GM12878 (cell line): ENCODE measurements at regions not wholly inside any gene's neighbourhood (a gene's known extent, or its start where the extent isn't known, plus 50 kb on each side); places are given as distances from the start of the nearest gene placed in this dataset.

Experiments used
- ATAC-seq: fragments of 200-7000 bp; cut with Tn5 transposase; 3 replicates; pipeline ENCODE4 v1.9.1; 2020; ENCODE audit warnings: mild to moderate bottlenecking, moderate library complexity
- BruUV-seq: library from RNA; stranded (reverse); fragments of 400-500 nt; replicated peaks from 2 replicates; lab custom pipeline; 2021; lab: Mats Ljungman, UMichigan
- CTCF ChIA-PET: fragments of 300-600 bp; sonication (Branson Sonifier 250); formaldehyde crosslinking; extraction: SDS; loops from one replicate; lab custom pipeline; 2021; ENCODE audit warnings: inconsistent platforms; lab: Yijun Ruan, JAX
- POLR2A ChIA-PET: fragments of 350-600 bp; formaldehyde crosslinking; extraction: SDS; loops from one replicate; lab custom pipeline; 2021; ENCODE audit warnings: inconsistent platforms; lab: Charles Lee
- RAD21 ChIA-PET: fragments of 300-600 bp; sonication (Branson Sonifier 250); formaldehyde crosslinking; loops from one replicate; lab custom pipeline; 2023; ENCODE audit warnings: antibody characterized with exemption; ENCODE audit not compliant: unreplicated experiment; lab: Charles Lee
- SMC1A ChIA-PET: fragments of 300-600 bp; sonication (Branson Sonifier 250); formaldehyde crosslinking; loops from one replicate; lab custom pipeline; 2023; ENCODE audit not compliant: unreplicated experiment, uncharacterized antibody; lab: Charles Lee
- DNase-seq: peaks from one replicate; pipeline ENCODE4 v3.0.0-alpha.2; 2011; ENCODE audit warnings: low read depth, low spot score
- FAIRE-seq: peaks from 3 replicates; lab custom pipeline; 2011; peaks lifted over from hg19 to GRCh38; lab: Jason Lieb, UNC
- H2AFZ ChIP-seq: 2 replicates; pipeline ENCODE4 v1.6.0; 2011; ENCODE audit warnings: low read depth, low read length, control low read depth; ENCODE audit not compliant: control insufficient read depth
- H3K27ac ChIP-seq: 2 replicates; pipeline ENCODE4 v1.5.1; 2011; ENCODE audit warnings: control low read depth; ENCODE audit not compliant: control insufficient read depth, insufficient read depth
- H3K27me3 ChIP-seq, 2 experiments: replicated peaks in 1 of 2; 2 replicates each; pipeline versions ENCODE4 v1.6.0 to v1.6.1; 2011; ENCODE audit warnings: low read length in 1 of 2; ENCODE audit not compliant: control insufficient read depth in 2 of 2, insufficient read depth in 2 of 2
- H3K36me3 ChIP-seq, 2 experiments: 2 replicates each; pipeline ENCODE4 v1.5.1; 2011; ENCODE audit warnings: low read length in 1 of 2; ENCODE audit not compliant: control insufficient read depth in 2 of 2, insufficient read depth in 2 of 2
- H3K4me1 ChIP-seq: 2 replicates; pipeline ENCODE4 v1.6.1; 2011; ENCODE audit warnings: mild to moderate bottlenecking, low read length, moderate library complexity, mixed read lengths; ENCODE audit not compliant: control insufficient read depth, insufficient read depth
- H3K4me2 ChIP-seq: 2 replicates; pipeline ENCODE4 v1.6.0; 2011; ENCODE audit warnings: control low read depth; ENCODE audit not compliant: control insufficient read depth, insufficient read depth
- H3K4me3 ChIP-seq: fragments of 200-600 bp; sonication (generic); 2 replicates; pipeline ENCODE4 v1.5.1; 2016
- H3K79me2 ChIP-seq: 2 replicates; pipeline ENCODE4 v1.6.0; 2011; ENCODE audit warnings: low read length; ENCODE audit not compliant: control insufficient read depth, insufficient read depth
- H3K9ac ChIP-seq: 2 replicates; pipeline ENCODE4 v1.8.0; 2011; ENCODE audit warnings: low read length, control low read depth, mixed read lengths; ENCODE audit not compliant: control insufficient read depth, insufficient read depth
- H3K9me3 ChIP-seq: replicated peaks from 3 replicates; pipeline ENCODE4 v1.5.1; 2011; ENCODE audit warnings: mild to moderate bottlenecking, low read length; ENCODE audit not compliant: control insufficient read depth, insufficient read depth
- H4K20me1 ChIP-seq: 2 replicates; pipeline ENCODE4 v1.6.0; 2011; ENCODE audit not compliant: control insufficient read depth, insufficient read depth
- CHD4 ChIP-seq: fragments of 200-600 bp; sonication (generic); IDR thresholded peaks from 2 replicates; pipeline ENCODE4 v1.6.1; 2016; ENCODE audit warnings: mild to moderate bottlenecking
- CREM ChIP-seq: IDR thresholded peaks from 2 replicates; pipeline ENCODE4 v1.6.1; 2014; ENCODE audit warnings: antibody characterized with exemption, low read depth
- GATAD2B ChIP-seq: fragments of 450-650 bp; conservative IDR thresholded peaks from 2 replicates; pipeline ENCODE4 v1.6.1; 2017; ENCODE audit warnings: low read depth, mild to moderate bottlenecking, moderate library complexity
- JUND ChIP-seq: IDR thresholded peaks from 2 replicates; pipeline ENCODE4 v1.6.1; 2012; ENCODE audit warnings: low read depth, mild to moderate bottlenecking, low read length, improper control_type of control experiment, moderate library complexity
- MYC ChIP-seq: IDR thresholded peaks from 2 replicates; pipeline ENCODE4 v1.6.1; 2011; ENCODE audit warnings: mild to moderate bottlenecking, low read length, moderate library complexity, inconsistent platforms; ENCODE audit not compliant: insufficient read depth, insufficient replicate concordance, insufficient read length, severe bottlenecking
- NFXL1 ChIP-seq: fragments of 450-650 bp; IDR thresholded peaks from 2 replicates; pipeline ENCODE4 v1.6.1; 2017; ENCODE audit warnings: antibody characterized with exemption, mild to moderate bottlenecking, borderline replicate concordance
- TBL1XR1 ChIP-seq: IDR thresholded peaks from 2 replicates; pipeline ENCODE4 v1.6.1; 2012; ENCODE audit warnings: low read depth, low read length, improper control_type of control experiment
- TCF7 ChIP-seq: IDR thresholded peaks from 2 replicates; pipeline ENCODE4 v1.6.1; 2014; ENCODE audit warnings: antibody characterized with exemption, borderline replicate concordance
- ZNF217 ChIP-seq: fragments of 450-650 bp; IDR thresholded peaks from 2 replicates; pipeline ENCODE4 v1.6.1; 2017; ENCODE audit warnings: antibody characterized with exemption, mild to moderate bottlenecking
- whole genome bisulfite sequencing: methylation state at CpG from one replicate; pipeline ENCODE4 v1.1.6; 2016; ENCODE audit warnings: low lambda C conversion rate; ENCODE audit not compliant: insufficient replicate concordance, insufficient coverage; ENCODE audit errors: missing lambda C conversion rate; 5-methylcytosine and 5-hydroxymethylcytosine counted together
- in situ Hi-C: fragments of 300-500 bp; cut with MboI; formaldehyde crosslinking; loops from 9 replicates; pipeline ENCODE4 v1.14.3; 2018; ENCODE audit warnings: mixed read lengths
- intact Hi-C: fragments of 100-400 bp; cut with micrococcal nuclease; formaldehyde crosslinking; loops from one replicate; pipeline ENCODE4 v1.14.2; 2022; ENCODE audit not compliant: unreplicated experiment
- TF ChIP-seq, protein P1 (sequence below): fragments of 450-650 bp; IDR thresholded peaks from 2 replicates; pipeline ENCODE4 v1.6.1; 2016; ENCODE audit warnings: mild to moderate bottlenecking

DNA sequence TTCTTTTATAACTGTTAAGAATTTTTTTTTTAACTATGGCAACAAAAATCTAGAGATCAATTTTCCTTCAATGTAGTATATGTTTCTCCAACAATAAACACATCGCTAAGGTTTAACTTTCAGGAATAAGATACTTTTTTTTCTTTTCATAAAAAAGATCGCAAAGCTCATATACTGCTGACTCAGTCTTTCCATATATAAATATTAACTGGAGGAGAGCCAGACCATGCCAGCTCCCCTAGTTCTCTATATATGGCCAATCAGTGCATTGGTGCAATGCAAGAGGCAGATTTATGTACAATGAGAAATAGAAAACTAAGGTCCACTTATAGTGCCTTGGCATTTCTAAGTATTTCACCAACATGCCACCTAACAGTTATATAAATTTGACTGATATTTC lies 89.2 kb upstream of the GAS1 start:
- H3K4me1 ChIP-seq = no peaks in the 10 kb centered on the region
- SMC1A ChIA-PET = no interaction called here
- intact Hi-C loops (no loop called here), in situ Hi-C loops (no loop called here)
- H3K27ac ChIP-seq = no peak overlapping the region
- H4K20me1 ChIP-seq = no peaks in the 10 kb centered on the region
- RAD21 ChIA-PET = no interaction called here
- POLR2A ChIA-PET = no interaction called here
- FAIRE-seq (no peak), ATAC-seq (no peak), DNase-seq (no peak)
- peaks cover 0 to 3% of the 10 kb centered on the region in 2 experiments; a peak in 1 of 4 replicates for H3K27me3 ChIP-seq
- no peaks in the 10 kb centered on the region for H3K36me3 ChIP-seq
- no peak overlapping the region for H3K4me3 ChIP-seq
- no peak overlapping the region for H3K9ac ChIP-seq
- no TSS peak for BruUV-seq
- no peak overlapping the region for H2AFZ ChIP-seq
- TF ChIP-seq CREM (no peak), TCF7 (no peak), NFXL1 (no peak), TBL1XR1 (no peak), JUND (no peak), GATAD2B (no peak), CHD4 (no peak), MYC (no peak), ZNF217 (no peak)
- TF ChIP-seq, protein P1, sequence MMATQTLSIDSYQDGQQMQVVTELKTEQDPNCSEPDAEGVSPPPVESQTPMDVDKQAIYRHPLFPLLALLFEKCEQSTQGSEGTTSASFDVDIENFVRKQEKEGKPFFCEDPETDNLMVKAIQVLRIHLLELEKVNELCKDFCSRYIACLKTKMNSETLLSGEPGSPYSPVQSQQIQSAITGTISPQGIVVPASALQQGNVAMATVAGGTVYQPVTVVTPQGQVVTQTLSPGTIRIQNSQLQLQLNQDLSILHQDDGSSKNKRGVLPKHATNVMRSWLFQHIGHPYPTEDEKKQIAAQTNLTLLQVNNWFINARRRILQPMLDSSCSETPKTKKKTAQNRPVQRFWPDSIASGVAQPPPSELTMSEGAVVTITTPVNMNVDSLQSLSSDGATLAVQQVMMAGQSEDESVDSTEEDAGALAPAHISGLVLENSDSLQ = no peak
- no peaks in the 10 kb centered on the region for H3K9me3 ChIP-seq
- 45% methylated on average over 2 of the region's 2 CpGs for WGBS
- H3K4me2 ChIP-seq = no peak overlapping the region
- no peaks in the 10 kb centered on the region for H3K79me2 ChIP-seq
- CTCF ChIA-PET = no interaction called here
